Upper lobe of left lung (tissue), 6 donors: ENCODE measurements at regions not wholly inside any gene's neighbourhood (a gene's known extent, or its start where the extent isn't known, plus 50 kb on each side); places are given as distances from the start of the nearest gene placed in this dataset.

Experiments
- ATAC-seq, 2 donors: fragments of 200-7000 bp; cut with Tn5 transposase; one replicate each; pipeline ENCODE4 v1.9.1; 2022; ENCODE audit warnings: mild to moderate bottlenecking in 2 of 2, moderate library complexity in 2 of 2; ENCODE audit not compliant: low FRiP score in 2 of 2
- DNase-seq, 2 donors: peaks; one replicate each; pipeline ENCODE4 v3.0.0-alpha.2; 2019 to 2020
- H3K27ac ChIP-seq, 4 donors: fragments of 200-600 bp; sonication (generic); one replicate each; pipeline ENCODE4 v1.5.1; 2016 to 2019
- H3K27me3 ChIP-seq, 4 donors: fragments of 200-600 bp; sonication (generic); one replicate each; pipeline ENCODE4 v1.5.1; 2017 to 2019
- H3K36me3 ChIP-seq, 4 donors: fragments of 200-600 bp; sonication (generic); one replicate each; pipeline ENCODE4 v1.5.1; 2016 to 2019
- H3K4me1 ChIP-seq, 4 donors: fragments of 200-600 bp; sonication (generic); one replicate each; pipeline ENCODE4 v1.5.1; 2018 to 2019
- H3K4me3 ChIP-seq, 4 donors: fragments of 200-600 bp; sonication (generic); one replicate each; pipeline ENCODE4 v1.5.1; 2017 to 2019; ENCODE audit warnings: mild to moderate bottlenecking in 2 of 4, moderate library complexity in 1 of 4
- H3K9me3 ChIP-seq, 4 donors: fragments of 200-600 bp; sonication (generic); one replicate each; pipeline ENCODE4 v1.5.1; 2018 to 2019
- EP300 ChIP-seq, 4 donors: sonication (generic); formaldehyde crosslinking; IDR thresholded peaks; one replicate each; pipeline ENCODE4 v1.5.1; 2017; ENCODE audit warnings: antibody characterized with exemption in 4 of 4, control low read depth in 2 of 4
- POLR2A ChIP-seq, 4 donors: fragments of 450-650 bp; IDR thresholded peaks; one replicate each; pipeline ENCODE4 v1.5.1; 2016 to 2017; ENCODE audit warnings: antibody characterized with exemption in 4 of 4, mild to moderate bottlenecking in 2 of 4
- POLR2AphosphoS5 ChIP-seq, 2 donors: sonication (generic); formaldehyde crosslinking; IDR thresholded peaks; one replicate each; pipeline ENCODE4 v1.5.1; 2017; ENCODE audit warnings: antibody characterized with exemption in 2 of 2
- WGBS, 2 donors: methylation state at CpG; one replicate each; pipeline ENCODE4 v1.1.5; 2017 to 2018; 5-methylcytosine and 5-hydroxymethylcytosine counted together
- TF ChIP-seq, protein P1 (sequence below), 6 experiments: fragments of 450-650 bp in 4 of 6; fragments of 200-600 bp in 2 of 6; sonication (generic) in 2 of 6; IDR thresholded peaks; one replicate each; pipeline ENCODE4 v1.5.1; 2016 to 2019; ENCODE audit warnings: antibody characterized with exemption in 6 of 6
- donor health status: DM: no; HTN: no; CAD: no; lungs with moderate emphysema.
- donor health status: DM: no; HTN: yes; CAD: no; lungs with severe emphysema.

DNA sequence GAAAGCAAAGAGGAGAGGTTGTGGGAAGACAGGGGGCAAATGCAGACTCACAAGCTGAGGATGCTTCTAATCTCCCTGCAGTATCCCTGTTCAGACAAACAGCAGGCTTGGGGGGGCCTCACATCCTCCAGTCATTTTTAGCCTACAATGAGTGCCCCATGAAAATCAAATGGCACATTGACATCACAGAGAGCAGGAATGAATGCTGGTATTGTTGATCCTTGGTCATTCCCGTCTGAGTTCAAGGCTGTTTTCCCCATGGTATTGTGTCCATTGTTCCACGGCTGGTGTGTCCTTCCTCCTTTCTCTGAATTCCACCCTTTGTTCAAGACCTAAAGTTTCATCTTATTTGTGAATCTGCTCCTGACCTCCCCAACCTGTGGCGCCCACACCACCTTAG, 545.6 kb downstream of the AJAP1 start:
- ATAC-seq (no peak), DNase-seq (no peak)
- Histone ChIP-seq H3K27ac (no peak overlapping the region), H3K4me3 (no peak overlapping the region), H3K27me3 (no peaks in the 10 kb centered on the region), H3K36me3 (no peaks in the 10 kb centered on the region), H3K9me3 (no peaks in the 10 kb centered on the region), H3K4me1 (no peaks in the 10 kb centered on the region)
- no peak for TF ChIP-seq POLR2AphosphoS5 (IDR thresholded peaks at IDR 0.05)
- no peak for TF ChIP-seq POLR2A (IDR thresholded peaks at IDR 0.05)
- TF ChIP-seq EP300 (IDR thresholded peaks at IDR 0.05), result no peak
- TF ChIP-seq, protein P1, sequence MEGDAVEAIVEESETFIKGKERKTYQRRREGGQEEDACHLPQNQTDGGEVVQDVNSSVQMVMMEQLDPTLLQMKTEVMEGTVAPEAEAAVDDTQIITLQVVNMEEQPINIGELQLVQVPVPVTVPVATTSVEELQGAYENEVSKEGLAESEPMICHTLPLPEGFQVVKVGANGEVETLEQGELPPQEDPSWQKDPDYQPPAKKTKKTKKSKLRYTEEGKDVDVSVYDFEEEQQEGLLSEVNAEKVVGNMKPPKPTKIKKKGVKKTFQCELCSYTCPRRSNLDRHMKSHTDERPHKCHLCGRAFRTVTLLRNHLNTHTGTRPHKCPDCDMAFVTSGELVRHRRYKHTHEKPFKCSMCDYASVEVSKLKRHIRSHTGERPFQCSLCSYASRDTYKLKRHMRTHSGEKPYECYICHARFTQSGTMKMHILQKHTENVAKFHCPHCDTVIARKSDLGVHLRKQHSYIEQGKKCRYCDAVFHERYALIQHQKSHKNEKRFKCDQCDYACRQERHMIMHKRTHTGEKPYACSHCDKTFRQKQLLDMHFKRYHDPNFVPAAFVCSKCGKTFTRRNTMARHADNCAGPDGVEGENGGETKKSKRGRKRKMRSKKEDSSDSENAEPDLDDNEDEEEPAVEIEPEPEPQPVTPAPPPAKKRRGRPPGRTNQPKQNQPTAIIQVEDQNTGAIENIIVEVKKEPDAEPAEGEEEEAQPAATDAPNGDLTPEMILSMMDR (IDR thresholded peaks at IDR 0.05), result no peak
- WGBS, 2 donors, result 61 to 72% methylated on average over 3 of the region's 3 CpGs

DNA sequence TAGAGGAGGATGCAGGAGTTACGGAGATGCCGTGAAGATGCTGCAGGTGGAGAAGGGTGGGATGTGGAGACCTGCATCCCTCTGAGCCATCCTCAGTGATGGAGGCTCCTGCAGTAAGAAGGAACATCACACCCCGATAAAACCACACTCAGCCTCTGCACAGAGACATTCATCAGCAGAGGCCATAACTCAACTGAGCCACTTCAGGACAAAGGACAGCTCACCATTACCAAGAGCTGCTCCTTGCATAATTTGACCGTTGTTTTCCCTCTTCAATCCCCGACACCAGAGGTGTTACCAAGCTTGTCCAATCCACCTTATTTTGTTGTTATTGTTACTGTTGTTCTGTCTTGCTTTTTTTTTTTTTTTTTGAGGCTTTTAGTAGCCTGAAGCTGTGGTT, 543.9 kb downstream of the AJAP1 start:
- H3K9me3 ChIP-seq, result no peaks in the 10 kb centered on the region
- H3K4me3 ChIP-seq, result no peak overlapping the region
- TF ChIP-seq EP300 (IDR thresholded peaks at IDR 0.05), result no peak
- WGBS, 2 donors, result 59 to 72% methylated on average over 5 of the region's 5 CpGs
- no peak for DNase-seq
- no peaks in the 10 kb centered on the region for H3K27me3 ChIP-seq
- no peak for ATAC-seq
- H3K27ac ChIP-seq, result no peak overlapping the region
- no peaks in the 10 kb centered on the region for H3K36me3 ChIP-seq
- no peaks in the 10 kb centered on the region for H3K4me1 ChIP-seq

- Histone ChIP-seq H3K9me3 (no peaks in the 10 kb centered on the region), H3K4me3 (no peak overlapping the region), H3K4me1 (no peaks in the 10 kb centered on the region), H3K27me3 (no peaks in the 10 kb centered on the region), H3K27ac (no peak overlapping the region), H3K36me3 (no peaks in the 10 kb centered on the region)
- ATAC-seq (no peak), DNase-seq (no peak)
- TF ChIP-seq, protein P1 (IDR thresholded peaks at IDR 0.05), result no peak
- WGBS, 2 donors, result 74 to 81% methylated on average over 6 of the region's 6 CpGs
Observed at GRCh38 chr1:5191470-5191869, 537.1 kb downstream of the AJAP1 start.

DNA sequence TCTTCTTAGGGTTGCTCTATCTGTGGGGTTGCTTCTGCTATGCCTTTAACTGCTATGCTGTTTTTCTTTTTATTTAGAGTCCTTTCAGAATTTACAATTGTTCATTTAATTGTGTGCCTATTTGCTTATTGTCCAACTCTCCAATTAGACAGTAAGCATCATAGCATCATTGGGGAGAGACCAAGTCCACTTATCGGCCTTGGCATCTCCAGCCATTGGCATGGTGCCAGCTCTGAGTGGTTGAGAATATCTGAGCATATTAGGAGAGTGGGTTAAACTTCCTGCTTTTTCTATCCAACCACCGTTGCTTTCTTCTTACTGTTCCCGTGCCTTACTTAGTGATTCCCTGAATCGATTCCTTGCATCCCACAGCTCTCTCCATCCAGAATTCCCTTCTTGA, 535.0 kb downstream of the AJAP1 start:
- no peak for DNase-seq
- H3K9me3 ChIP-seq, result no peaks in the 10 kb centered on the region
- no peak overlapping the region for H3K27ac ChIP-seq
- no peaks in the 10 kb centered on the region for H3K4me1 ChIP-seq
- no peaks in the 10 kb centered on the region for H3K36me3 ChIP-seq
- no peak overlapping the region for H3K4me3 ChIP-seq
- no peaks in the 10 kb centered on the region for H3K27me3 ChIP-seq
- ATAC-seq, result no peak
- WGBS, 2 donors, result 68 to 75% methylated on average over 4 of the region's 4 CpGs
- no peak for TF ChIP-seq EP300 (IDR thresholded peaks at IDR 0.05)
- no peak for TF ChIP-seq POLR2A (IDR thresholded peaks at IDR 0.05)
- TF ChIP-seq, protein P1 (IDR thresholded peaks at IDR 0.05), result no peak
- no peak for TF ChIP-seq POLR2AphosphoS5 (IDR thresholded peaks at IDR 0.05)

DNA sequence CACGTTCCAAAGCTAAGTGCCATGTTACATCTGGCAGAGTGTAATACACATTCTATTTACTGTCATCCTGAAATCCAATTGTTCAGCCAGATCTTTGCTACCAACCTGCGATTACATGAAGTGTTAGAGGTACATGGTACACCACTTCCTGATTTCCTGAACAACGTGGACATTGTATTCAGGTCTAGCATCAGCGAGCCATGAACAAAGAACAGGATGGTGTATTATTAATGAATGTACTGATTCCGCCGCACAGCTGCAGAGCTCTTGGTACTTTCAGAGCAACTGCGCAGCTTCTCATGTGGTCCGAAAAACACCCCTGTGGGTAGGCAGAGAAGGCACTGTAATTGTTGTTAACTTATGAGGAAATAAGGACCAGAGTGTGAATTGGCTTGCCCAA, 511.4 kb downstream of the AJAP1 start:
- no peak for TF ChIP-seq EP300 (IDR thresholded peaks at IDR 0.05)
- no peak for TF ChIP-seq POLR2AphosphoS5 (IDR thresholded peaks at IDR 0.05)
- TF ChIP-seq POLR2A (IDR thresholded peaks at IDR 0.05), result no peak
- TF ChIP-seq, protein P1 (IDR thresholded peaks at IDR 0.05), result no peak
- no peak overlapping the region for H3K27ac ChIP-seq
- H3K4me3 ChIP-seq, result no peak overlapping the region
- DNase-seq (no peak), ATAC-seq (no peak)
- H3K9me3 ChIP-seq, result no peaks in the 10 kb centered on the region
- 77 to 78% methylated on average over 8 of the region's 8 CpGs for WGBS, 2 donors
- no peaks in the 10 kb centered on the region for H3K27me3 ChIP-seq
- H3K36me3 ChIP-seq, result no peaks in the 10 kb centered on the region
- no peaks in the 10 kb centered on the region for H3K4me1 ChIP-seq
